SJSA1 (cell line): ENCODE measurements at regions not wholly inside any gene's neighbourhood (a gene's known extent, or its start where the extent isn't known, plus 50 kb on each side); places are given as distances from the start of the nearest gene placed in this dataset.

ENCODE experiments used
- DNase-seq, 2 experiments: peaks; one replicate each; pipeline ENCODE4 v3.0.0-alpha.2; 2015 to 2020; ENCODE audit warnings: low spot score in 2 of 2, low read depth in 1 of 2
- H3K27ac ChIP-seq: fragments of 250-450 bp; sonication (Bioruptor Pico); 2 replicates; pipeline ENCODE4 v1.5.1; 2020; ENCODE audit warnings: mild to moderate bottlenecking, moderate library complexity
- H3K27me3 ChIP-seq: fragments of 250-450 bp; sonication (Bioruptor Pico); replicated peaks from 2 replicates; pipeline ENCODE4 v1.5.1; 2020; ENCODE audit warnings: mild to moderate bottlenecking, moderate library complexity
- H3K36me3 ChIP-seq: fragments of 250-450 bp; sonication (Bioruptor Pico); 2 replicates; pipeline ENCODE4 v1.5.1; 2020; ENCODE audit warnings: mild to moderate bottlenecking
- H3K4me1 ChIP-seq: fragments of 250-450 bp; sonication (Bioruptor Pico); replicated peaks from 2 replicates; pipeline ENCODE4 v1.6.1; 2021; ENCODE audit warnings: mild to moderate bottlenecking
- H3K4me3 ChIP-seq: fragments of 250-450 bp; sonication (Bioruptor Pico); 2 replicates; pipeline ENCODE4 v1.5.1; 2020; ENCODE audit warnings: mild to moderate bottlenecking
- H3K9me3 ChIP-seq: fragments of 250-450 bp; sonication (Bioruptor Pico); replicated peaks from 2 replicates; pipeline ENCODE4 v1.5.1; 2020; ENCODE audit warnings: mild to moderate bottlenecking

DNA sequence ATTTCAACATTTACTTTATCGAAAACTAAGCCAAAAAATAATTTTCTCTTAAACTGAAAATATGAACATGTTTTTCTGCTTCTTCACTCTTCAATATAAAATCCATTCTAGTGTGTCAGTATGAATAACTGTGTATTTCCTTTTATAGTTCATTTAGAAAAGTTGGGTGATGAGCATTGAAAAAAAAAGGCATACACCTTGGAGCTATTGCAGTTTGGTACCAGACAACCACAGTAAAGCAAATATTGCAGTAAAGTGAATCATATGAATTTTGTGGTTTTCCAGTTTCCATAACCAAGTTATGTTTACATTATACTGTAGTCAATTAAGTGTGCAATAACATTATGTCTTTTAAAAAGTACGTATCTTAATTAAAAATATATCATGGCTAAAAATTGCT is 195.0 kb upstream of the FOXG1 start:
- no peaks in the 10 kb centered on the region for H3K9me3 ChIP-seq
- DNase-seq = no peak
- no peaks in the 10 kb centered on the region for H3K36me3 ChIP-seq

DNA sequence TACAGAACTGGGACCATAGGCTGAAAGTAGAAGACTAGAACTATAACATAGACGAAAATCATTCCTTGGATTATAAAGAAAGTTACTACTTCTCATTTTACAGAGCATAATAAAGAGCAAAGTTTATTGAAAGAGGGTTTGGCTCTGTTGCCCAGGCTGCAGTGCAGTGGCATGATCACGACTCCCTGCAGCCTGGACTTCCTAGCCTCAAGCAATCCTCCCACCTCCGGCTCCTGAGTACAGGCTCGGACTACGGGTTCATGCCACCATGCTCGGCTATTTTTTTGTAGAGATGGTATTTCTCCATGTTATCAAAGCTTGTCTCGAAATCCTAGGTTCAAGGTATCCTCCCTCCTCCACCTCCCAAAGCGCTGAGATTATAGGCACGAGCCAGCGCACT is 190.1 kb upstream of the FOXG1 start:
- Histone ChIP-seq H3K27me3 (no peaks in the 10 kb centered on the region), H3K9me3 (no peaks in the 10 kb centered on the region), H3K4me1 (peaks cover 12% of the 10 kb centered on the region), H3K4me3 (no peak overlapping the region), H3K36me3 (no peaks in the 10 kb centered on the region), H3K27ac (peak overlapping the region; percentile 94)
- no peak for DNase-seq

More for the DNA sequence above, 195.0 kb upstream of the FOXG1 start:
- Histone ChIP-seq H3K27ac (no peak overlapping the region), H3K4me1 (peaks cover 3% of the 10 kb centered on the region), H3K27me3 (no peaks in the 10 kb centered on the region), H3K4me3 (no peak overlapping the region)

DNA sequence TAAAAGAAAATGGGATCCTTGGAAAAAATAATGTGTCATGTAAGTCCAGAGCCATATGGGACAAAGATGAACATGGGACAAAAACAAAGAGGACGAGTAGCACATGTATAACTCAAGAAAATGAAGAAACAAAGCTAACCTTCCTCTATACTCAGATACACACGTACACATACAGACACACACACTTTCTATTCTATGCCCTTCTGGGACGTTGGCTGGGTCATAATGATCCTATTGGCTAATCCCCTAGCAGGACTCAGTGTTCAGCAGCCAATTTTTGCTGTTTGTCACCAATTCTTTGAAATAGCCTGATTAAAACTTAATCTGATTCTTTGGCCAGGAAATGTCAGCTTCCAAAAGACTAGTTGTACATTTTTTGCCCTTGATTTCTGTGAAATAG is 189.4 kb upstream of the FOXG1 start:
- H3K27ac ChIP-seq = peak overlapping the region; percentile 94

DNA sequence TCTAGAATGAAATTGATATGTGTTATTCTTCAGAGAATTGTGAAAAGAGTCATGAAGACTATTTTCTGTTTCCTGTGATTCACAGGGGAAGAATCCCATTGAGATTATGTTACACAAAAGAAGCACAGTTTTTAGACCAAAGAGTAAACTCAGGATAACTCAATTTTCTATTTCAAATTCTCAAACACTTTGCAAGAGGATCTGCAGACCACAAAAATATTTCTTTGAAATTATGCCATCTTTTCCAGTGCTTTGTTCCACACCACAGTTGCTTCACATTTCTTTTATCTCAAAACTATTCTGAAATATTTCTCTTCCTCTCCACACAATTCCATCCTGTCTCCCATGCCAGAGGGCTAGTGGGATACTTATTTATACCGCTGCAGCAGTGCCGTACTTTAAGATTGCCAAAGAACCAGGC is 188.9 kb upstream of the FOXG1 start:
- peak overlapping the region; percentile 94 for H3K27ac ChIP-seq

More for the DNA sequence above, 189.4 kb upstream of the FOXG1 start:
- H3K9me3 ChIP-seq = no peaks in the 10 kb centered on the region
- H3K4me3 ChIP-seq = no peak overlapping the region
- H3K36me3 ChIP-seq = no peaks in the 10 kb centered on the region
- H3K27me3 ChIP-seq = no peaks in the 10 kb centered on the region
- no peak for DNase-seq
- H3K4me1 ChIP-seq = peaks cover 12% of the 10 kb centered on the region

DNA sequence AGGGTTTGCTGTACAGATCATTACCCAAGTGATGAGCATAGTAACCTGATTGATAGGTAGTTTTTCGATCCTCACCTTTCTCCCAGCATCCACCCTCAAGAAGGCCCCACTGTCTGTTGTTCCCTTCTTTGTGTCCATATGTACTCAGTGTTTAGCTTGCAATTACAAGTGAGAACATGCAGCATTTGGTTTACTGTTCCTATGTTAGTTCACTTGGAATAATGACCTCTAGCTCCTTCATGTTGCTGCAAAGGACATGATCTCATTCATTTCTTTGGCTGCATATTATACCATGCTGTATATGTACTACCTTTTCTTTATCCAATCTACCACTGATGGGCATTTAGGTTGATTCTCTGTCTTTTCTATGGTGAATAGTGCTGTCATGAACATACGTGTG is 181.6 kb upstream of the FOXG1 start:
- Histone ChIP-seq H3K4me3 (no peak overlapping the region), H3K9me3 (no peaks in the 10 kb centered on the region), H3K27ac (no peak overlapping the region), H3K36me3 (no peaks in the 10 kb centered on the region; the same call in 1 of the 2 replicates), H3K27me3 (no peaks in the 10 kb centered on the region), H3K4me1 (no peaks in the 10 kb centered on the region)
- DNase-seq = no peak

More for the DNA sequence above, 188.9 kb upstream of the FOXG1 start:
- peak in 1 of 2 experiments; percentile 73 for DNase-seq
- Histone ChIP-seq H3K4me1 (peaks cover 12% of the 10 kb centered on the region), H3K4me3 (peak overlapping the region; percentile 31), H3K9me3 (no peaks in the 10 kb centered on the region), H3K27me3 (no peaks in the 10 kb centered on the region), H3K36me3 (no peaks in the 10 kb centered on the region)

DNA sequence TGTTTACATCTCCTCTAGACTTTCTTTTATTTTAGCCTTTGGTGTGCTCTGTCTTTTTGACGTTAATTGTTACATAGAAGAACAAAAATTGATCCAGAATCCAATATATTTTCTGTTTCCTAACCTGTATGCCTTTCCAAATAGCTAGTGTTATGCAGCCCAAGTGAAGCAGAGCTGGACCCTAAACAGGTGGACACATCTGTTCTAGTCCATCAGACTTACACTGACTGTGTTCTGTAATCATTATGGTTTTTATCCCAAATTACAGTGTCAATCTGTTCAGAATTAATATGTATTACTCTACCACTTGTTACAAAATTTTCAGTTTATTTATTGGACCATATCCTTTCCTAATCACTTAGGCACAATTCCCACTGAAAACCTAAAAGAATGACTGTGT is 176.8 kb upstream of the FOXG1 start:
- H3K4me3 ChIP-seq = no peak overlapping the region
- no peak for DNase-seq
- no peaks in the 10 kb centered on the region for H3K4me1 ChIP-seq
- H3K36me3 ChIP-seq = no peaks in the 10 kb centered on the region; the same call in 1 of the 2 replicates
- no peaks in the 10 kb centered on the region for H3K27me3 ChIP-seq
- no peaks in the 10 kb centered on the region for H3K9me3 ChIP-seq
- H3K27ac ChIP-seq = no peak overlapping the region

DNA sequence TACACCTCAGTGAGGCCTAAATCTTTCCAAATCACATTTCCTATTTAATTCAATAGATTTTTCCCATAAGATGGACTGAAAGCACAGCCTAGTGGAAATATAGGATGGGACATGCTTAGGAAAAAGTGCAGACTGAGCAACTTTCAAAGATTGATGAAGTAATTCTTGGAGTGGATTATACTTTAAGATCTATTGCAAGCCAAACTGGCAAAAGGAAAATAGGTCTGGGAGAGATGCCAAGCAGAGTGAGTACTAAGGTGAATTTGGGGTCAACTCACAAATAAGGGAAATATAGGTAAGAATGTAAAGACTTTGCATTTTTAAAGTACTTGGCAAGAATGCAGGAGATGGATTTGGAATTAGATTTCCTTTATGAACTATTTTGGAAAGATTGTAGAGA is 170.2 kb upstream of the FOXG1 start:
- no peak for DNase-seq
- no peaks in the 10 kb centered on the region for H3K36me3 ChIP-seq
- no peaks in the 10 kb centered on the region for H3K27me3 ChIP-seq
- H3K4me3 ChIP-seq = no peak overlapping the region
- H3K4me1 ChIP-seq = no peaks in the 10 kb centered on the region
- no peak overlapping the region for H3K27ac ChIP-seq
- H3K9me3 ChIP-seq = no peaks in the 10 kb centered on the region

DNA sequence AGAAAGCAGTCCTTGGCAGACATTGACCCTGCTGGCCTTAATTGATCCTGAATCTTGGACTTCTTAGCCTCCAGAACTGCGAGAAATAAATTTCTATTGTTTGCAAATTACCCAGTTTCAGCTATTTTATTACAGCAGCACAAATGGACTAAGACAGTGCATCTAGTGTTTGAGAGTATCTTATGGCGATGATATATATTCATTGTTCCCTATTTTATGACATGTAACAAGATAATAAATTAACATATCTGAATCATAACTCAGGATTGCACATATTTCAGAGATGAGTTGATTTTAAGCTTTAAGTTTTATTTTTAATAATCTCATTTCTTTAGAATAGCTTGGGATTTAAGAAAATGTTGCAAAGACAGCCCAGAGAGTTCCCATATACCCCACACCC is 167.4 kb upstream of the FOXG1 start:
- H3K9me3 ChIP-seq = no peaks in the 10 kb centered on the region
- H3K27ac ChIP-seq = no peak overlapping the region
- H3K4me3 ChIP-seq = no peak overlapping the region
- H3K36me3 ChIP-seq = no peaks in the 10 kb centered on the region
- no peaks in the 10 kb centered on the region for H3K27me3 ChIP-seq
- DNase-seq = no peak
- H3K4me1 ChIP-seq = no peaks in the 10 kb centered on the region

DNA sequence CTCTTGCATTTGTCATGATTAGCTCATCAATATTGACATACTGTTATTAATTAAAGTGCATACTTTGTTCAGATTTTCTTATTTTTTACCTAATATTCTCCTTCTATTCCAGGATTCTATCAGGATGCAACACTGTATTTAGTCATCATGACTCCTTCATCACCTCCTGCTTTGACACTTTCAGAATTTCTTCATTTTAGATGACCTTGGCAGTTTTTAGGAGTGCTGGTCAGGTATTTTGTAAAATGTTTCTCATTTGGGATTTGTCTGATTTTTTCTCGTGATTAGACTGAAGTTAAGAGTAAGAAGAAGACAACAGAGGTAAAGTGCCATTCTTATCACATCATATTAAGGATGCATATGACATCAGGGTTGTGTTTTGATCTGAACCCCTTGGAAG is 167.0 kb upstream of the FOXG1 start:
- H3K4me3 ChIP-seq = no peak overlapping the region
- no peaks in the 10 kb centered on the region for H3K9me3 ChIP-seq
- no peaks in the 10 kb centered on the region for H3K36me3 ChIP-seq
- H3K4me1 ChIP-seq = no peaks in the 10 kb centered on the region
- DNase-seq = no peak
- H3K27ac ChIP-seq = no peak overlapping the region
- no peaks in the 10 kb centered on the region for H3K27me3 ChIP-seq

DNA sequence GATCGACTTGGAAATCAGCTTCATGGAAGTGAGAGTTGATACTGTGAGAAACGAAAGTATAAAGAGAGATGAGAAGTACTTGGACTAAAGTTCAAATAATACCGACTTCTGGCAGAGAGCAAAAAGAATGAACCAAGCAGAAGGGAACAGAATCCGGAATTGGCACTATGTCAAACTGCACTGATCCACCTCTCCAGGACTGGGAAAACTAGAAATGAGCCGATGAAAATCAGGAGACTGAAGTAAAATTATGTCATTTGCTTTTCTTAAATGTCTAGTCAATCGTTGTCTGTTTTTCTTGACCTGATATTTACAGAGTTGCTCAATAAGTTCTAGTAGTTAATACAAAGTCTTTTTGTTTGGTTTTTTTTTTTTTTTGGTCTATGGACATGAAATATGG is 163.0 kb upstream of the FOXG1 start:
- H3K36me3 ChIP-seq = no peaks in the 10 kb centered on the region
- no peak for DNase-seq
- H3K27me3 ChIP-seq = no peaks in the 10 kb centered on the region; the same call in 1 of the 2 replicates
- H3K9me3 ChIP-seq = no peaks in the 10 kb centered on the region
- no peak overlapping the region for H3K27ac ChIP-seq
- no peaks in the 10 kb centered on the region for H3K4me1 ChIP-seq
- no peak overlapping the region for H3K4me3 ChIP-seq

DNA sequence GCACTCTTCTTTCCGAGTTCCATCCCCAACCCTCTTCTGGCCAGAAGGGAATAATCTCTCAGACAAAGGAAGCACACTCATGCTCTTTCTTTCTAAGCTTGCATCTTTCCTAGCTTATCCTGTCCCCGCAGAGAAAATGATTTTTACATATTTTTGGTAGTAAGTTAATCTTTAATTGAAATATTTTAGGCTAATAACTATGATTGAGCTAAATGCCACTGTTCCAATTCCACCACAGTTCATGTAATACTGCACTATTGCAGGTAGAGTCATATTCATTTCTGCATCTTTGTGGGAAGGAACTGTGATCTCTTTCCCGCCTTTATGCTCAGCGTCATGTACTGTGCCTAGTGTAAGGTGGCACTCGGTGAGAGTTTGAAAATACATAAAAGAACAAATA is 158.9 kb upstream of the FOXG1 start:
- DNase-seq = no peak
- H3K9me3 ChIP-seq = no peaks in the 10 kb centered on the region
- no peaks in the 10 kb centered on the region for H3K4me1 ChIP-seq
- H3K27me3 ChIP-seq = peaks cover 8% of the 10 kb centered on the region
- H3K27ac ChIP-seq = no peak overlapping the region
- H3K4me3 ChIP-seq = no peak overlapping the region
- H3K36me3 ChIP-seq = no peaks in the 10 kb centered on the region

DNA sequence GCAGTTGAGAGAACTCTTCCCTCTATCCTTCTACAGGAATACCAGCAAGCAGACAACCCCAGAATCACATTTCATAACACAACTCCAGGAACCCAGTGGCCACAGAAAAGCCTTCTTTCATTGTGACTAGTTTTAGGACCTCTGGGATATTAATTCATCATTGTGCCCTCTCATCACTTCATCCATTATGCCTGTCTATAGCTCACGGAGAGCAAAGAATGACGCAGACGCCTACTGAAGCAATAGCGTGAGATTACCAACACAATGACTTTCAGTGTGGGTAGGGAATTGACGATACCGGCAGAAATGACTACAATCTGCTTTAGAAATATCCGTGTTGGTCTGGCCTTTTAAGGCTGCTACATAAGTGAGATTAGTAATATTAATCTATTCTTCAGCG is 158.1 kb upstream of the FOXG1 start:
- Histone ChIP-seq H3K27ac (no peak overlapping the region), H3K36me3 (no peaks in the 10 kb centered on the region), H3K9me3 (no peaks in the 10 kb centered on the region), H3K4me1 (no peaks in the 10 kb centered on the region), H3K27me3 (peaks cover 14% of the 10 kb centered on the region), H3K4me3 (no peak overlapping the region)
- no peak for DNase-seq

DNA sequence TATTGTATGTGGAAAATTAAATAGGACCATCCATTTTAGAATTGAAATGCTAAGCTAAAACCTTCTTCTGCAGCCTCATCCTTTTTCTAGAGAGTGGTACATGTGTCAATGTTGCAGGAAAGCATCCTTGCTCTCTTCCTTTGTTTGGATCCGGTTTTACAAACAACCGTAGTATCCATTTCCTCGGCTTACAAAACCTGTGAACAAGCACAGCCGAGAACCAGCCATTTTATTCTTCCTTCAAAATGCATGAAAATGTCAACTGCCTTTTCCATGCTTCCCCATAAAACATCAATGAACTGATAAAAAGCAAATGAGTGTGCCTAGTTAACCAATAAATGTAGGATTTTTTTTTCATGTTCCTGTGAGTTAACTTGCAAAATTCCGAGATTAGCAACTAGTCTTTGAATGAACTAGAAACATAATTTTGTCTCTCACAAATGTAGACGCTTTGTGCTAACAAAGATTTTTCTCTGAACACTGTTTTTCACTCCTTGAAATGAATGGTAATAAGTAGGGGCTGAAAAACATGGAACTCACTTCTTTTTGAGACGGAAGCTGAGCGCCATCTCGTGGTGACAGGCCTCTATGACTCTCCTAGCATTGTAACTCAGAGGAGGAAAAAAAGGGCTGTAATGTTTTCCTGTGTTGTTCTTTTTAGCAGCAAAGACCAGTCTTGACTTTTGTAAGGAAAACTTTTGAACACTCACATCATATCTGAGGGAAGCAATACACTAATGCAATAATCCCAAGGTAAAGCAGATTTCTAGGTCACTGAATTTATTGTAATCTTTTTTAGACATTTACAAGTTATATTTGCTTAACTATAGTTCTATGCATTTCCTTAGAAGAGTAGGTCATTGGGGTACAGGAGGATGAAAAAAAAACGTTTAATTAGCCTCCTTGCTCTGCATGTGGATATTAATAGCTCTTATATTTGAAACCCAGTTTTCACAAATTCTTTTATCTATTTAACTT is 157.4 kb upstream of the FOXG1 start:
- no peak overlapping the region for H3K27ac ChIP-seq
- no peaks in the 10 kb centered on the region for H3K36me3 ChIP-seq
- H3K4me1 ChIP-seq = no peaks in the 10 kb centered on the region
- H3K4me3 ChIP-seq = no peak overlapping the region
- peak; percentile 43 to 51 for DNase-seq
- H3K27me3 ChIP-seq = peaks cover 14% of the 10 kb centered on the region
- H3K9me3 ChIP-seq = no peaks in the 10 kb centered on the region

DNA sequence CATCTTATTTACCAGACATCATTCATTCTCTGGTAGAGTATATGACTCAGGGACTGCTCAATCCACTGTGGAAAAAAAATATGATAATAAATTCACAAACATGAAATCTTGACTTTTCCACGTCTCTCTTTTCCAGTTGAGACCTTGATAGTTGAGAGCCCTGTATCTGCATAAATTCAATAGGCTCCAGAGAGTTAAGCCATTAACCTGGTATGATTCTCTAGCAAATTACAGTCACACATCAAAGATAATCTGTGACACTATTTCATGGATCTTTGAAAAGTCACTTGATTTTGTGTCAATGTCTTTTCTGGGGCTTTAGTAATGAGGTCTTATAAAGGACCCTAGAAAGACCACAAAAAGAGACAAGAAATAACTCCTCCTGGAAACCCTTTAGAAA is 154.2 kb upstream of the FOXG1 start:
- Histone ChIP-seq H3K4me1 (no peaks in the 10 kb centered on the region), H3K27me3 (peaks cover 14% of the 10 kb centered on the region), H3K4me3 (no peak overlapping the region), H3K27ac (no peak overlapping the region), H3K36me3 (no peaks in the 10 kb centered on the region), H3K9me3 (no peaks in the 10 kb centered on the region)
- DNase-seq = no peak
